ENCODE measurements at regions not wholly inside any gene's neighbourhood (a gene's known extent, or its start where the extent isn't known, plus 50 kb on each side); places are given as distances from the start of the nearest gene placed in this dataset.

DNA sequence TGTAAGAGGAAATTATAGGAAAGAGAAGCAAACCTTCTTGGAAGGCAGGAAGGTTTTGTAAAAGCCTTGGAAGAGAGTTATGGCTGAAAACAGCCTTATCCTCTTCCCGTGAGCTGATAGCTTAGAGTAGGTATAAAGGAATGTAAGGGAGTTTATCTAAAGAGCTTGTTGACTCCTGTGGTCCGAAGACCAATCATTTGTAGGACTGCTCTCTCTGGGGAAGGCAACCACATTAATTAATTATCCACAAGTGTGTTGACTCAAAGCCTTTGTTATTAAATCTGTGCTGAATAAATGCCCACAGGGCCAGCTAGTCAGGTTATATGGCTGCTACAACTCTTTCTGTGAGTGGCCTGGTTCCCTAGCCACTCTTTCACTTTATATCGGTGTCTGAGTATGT, 452.1 kb upstream of the RASGRP1 start:
- TF ChIP-seq, protein P1, sequence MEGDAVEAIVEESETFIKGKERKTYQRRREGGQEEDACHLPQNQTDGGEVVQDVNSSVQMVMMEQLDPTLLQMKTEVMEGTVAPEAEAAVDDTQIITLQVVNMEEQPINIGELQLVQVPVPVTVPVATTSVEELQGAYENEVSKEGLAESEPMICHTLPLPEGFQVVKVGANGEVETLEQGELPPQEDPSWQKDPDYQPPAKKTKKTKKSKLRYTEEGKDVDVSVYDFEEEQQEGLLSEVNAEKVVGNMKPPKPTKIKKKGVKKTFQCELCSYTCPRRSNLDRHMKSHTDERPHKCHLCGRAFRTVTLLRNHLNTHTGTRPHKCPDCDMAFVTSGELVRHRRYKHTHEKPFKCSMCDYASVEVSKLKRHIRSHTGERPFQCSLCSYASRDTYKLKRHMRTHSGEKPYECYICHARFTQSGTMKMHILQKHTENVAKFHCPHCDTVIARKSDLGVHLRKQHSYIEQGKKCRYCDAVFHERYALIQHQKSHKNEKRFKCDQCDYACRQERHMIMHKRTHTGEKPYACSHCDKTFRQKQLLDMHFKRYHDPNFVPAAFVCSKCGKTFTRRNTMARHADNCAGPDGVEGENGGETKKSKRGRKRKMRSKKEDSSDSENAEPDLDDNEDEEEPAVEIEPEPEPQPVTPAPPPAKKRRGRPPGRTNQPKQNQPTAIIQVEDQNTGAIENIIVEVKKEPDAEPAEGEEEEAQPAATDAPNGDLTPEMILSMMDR (IDR thresholded peaks at IDR 0.05), result no peak
- TF ChIP-seq POLR2AphosphoS5 (IDR thresholded peaks at IDR 0.05; ENCODE audit: insufficient read depth in 1 of 2, low read depth in 1 of 2), result no peak

All from vagina (tissue), 2 donors.